ENCODE measurements at regions not wholly inside any gene's neighbourhood (a gene's known extent, or its start where the extent isn't known, plus 50 kb on each side); places are given as distances from the start of the nearest gene placed in this dataset.
"Not testable (repeated sequence)": the region's sequence is repeated elsewhere in the genome, so short reads cannot be mapped to it uniquely, and the experiment has no call there.

DNA sequence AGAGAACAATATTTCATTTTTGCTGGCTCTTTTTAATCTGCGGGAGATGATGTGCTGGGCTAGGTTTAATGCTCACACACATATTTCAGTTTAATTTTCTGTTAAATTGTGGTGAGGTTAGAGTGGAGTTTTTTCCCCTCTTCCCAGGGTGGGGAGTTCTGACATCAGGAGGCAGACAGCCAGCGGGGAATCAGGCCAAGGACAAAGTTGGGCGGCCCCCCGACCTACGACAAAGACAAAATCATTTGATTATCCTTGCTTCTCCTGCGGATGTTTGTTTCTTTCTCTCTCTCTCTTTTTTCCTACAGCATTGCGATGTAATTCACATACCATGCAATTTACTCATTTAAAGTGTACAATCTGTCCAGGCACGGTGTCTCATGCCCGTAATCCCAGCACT, 295.9 kb downstream of the NPIPA7 start:
- not testable (repeated sequence) for H3K4me1 ChIP-seq (ENCODE audit: low read length); H3K9ac ChIP-seq (ENCODE audit: low read length); H3K4me3 ChIP-seq (ENCODE audit: low read length); DNase-seq; H3K9me2 ChIP-seq (replicated peaks; ENCODE audit: insufficient read depth, low read length); H3K36me3 ChIP-seq (ENCODE audit: insufficient read depth, low read length); H3K79me2 ChIP-seq (ENCODE audit: low read length); H3K4me2 ChIP-seq (ENCODE audit: low read depth, low read length, poor library complexity, severe bottlenecking); H2AFZ ChIP-seq (ENCODE audit: low read length); H3K27ac ChIP-seq (ENCODE audit: low read length); H3K27me3 ChIP-seq (ENCODE audit: low read length); H3K9me3 ChIP-seq (ENCODE audit: low read length); H4K20me1 ChIP-seq (ENCODE audit: insufficient read depth, low read depth, low read length)

GRCh38 chr16:16721849-16722248, 342.9 kb downstream of the NPIPA7 start:
- not testable (repeated sequence) for H3K27ac ChIP-seq (ENCODE audit: low read length); H3K4me1 ChIP-seq (ENCODE audit: low read length); H2AFZ ChIP-seq (ENCODE audit: low read length); H3K36me3 ChIP-seq (ENCODE audit: insufficient read depth, low read length); DNase-seq; H4K20me1 ChIP-seq (ENCODE audit: insufficient read depth, low read depth, low read length); H3K9me2 ChIP-seq (replicated peaks; ENCODE audit: insufficient read depth, low read length); H3K4me3 ChIP-seq (ENCODE audit: low read length); H3K79me2 ChIP-seq (ENCODE audit: low read length); H3K4me2 ChIP-seq (ENCODE audit: low read depth, low read length, poor library complexity, severe bottlenecking); H3K9ac ChIP-seq (ENCODE audit: low read length); H3K27me3 ChIP-seq (ENCODE audit: low read length); H3K9me3 ChIP-seq (ENCODE audit: low read length)

DNA sequence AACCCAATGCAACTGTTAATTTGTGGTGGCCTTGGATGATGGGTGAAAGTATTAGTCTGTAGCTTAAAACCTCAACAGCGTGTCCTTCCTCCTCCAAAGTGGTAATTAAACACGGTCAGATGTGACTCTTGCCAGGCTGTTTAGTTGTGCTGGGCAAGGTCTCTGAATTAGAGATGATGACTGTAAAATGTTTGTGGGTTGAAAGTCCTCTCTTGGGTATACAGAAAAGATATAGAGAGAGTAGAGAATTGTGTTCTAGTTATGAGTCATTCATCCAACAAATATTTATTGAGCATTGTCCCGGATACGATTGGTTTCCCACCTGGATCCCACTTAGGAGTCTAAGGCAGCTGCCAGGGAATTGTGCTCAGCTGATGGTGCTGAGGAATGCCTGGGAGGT, 343.7 kb downstream of the NPIPA7 start:
- H3K27me3 ChIP-seq (ENCODE audit: low read length); DNase-seq; H3K9ac ChIP-seq (ENCODE audit: low read length); H3K4me3 ChIP-seq (ENCODE audit: low read length); H3K4me1 ChIP-seq (ENCODE audit: low read length); H3K9me3 ChIP-seq (ENCODE audit: low read length); H2AFZ ChIP-seq (ENCODE audit: low read length); H3K79me2 ChIP-seq (ENCODE audit: low read length); H3K27ac ChIP-seq (ENCODE audit: low read length); H3K9me2 ChIP-seq (replicated peaks; ENCODE audit: insufficient read depth, low read length); H4K20me1 ChIP-seq (ENCODE audit: insufficient read depth, low read depth, low read length); H3K4me2 ChIP-seq (ENCODE audit: low read depth, low read length, poor library complexity, severe bottlenecking); H3K36me3 ChIP-seq (ENCODE audit: insufficient read depth, low read length): not testable (repeated sequence)

GRCh38 chr16:16723819-16724519, 345.0 kb downstream of the NPIPA7 start:
- not testable (repeated sequence) for H2AFZ ChIP-seq (ENCODE audit: low read length); H3K4me1 ChIP-seq (ENCODE audit: low read length); H3K9me2 ChIP-seq (replicated peaks; ENCODE audit: insufficient read depth, low read length); H3K4me2 ChIP-seq (ENCODE audit: low read depth, low read length, poor library complexity, severe bottlenecking); H4K20me1 ChIP-seq (ENCODE audit: insufficient read depth, low read depth, low read length); H3K27ac ChIP-seq (ENCODE audit: low read length); H3K27me3 ChIP-seq (ENCODE audit: low read length); H3K36me3 ChIP-seq (ENCODE audit: insufficient read depth, low read length); H3K9ac ChIP-seq (ENCODE audit: low read length); H3K79me2 ChIP-seq (ENCODE audit: low read length); H3K4me3 ChIP-seq (ENCODE audit: low read length); DNase-seq; H3K9me3 ChIP-seq (ENCODE audit: low read length)

GRCh38 chr16:16727048-16727447, 348.1 kb downstream of the NPIPA7 start:
- H3K27me3 ChIP-seq (ENCODE audit: low read length); H3K27ac ChIP-seq (ENCODE audit: low read length); H3K36me3 ChIP-seq (ENCODE audit: insufficient read depth, low read length); H3K79me2 ChIP-seq (ENCODE audit: low read length); H3K9me2 ChIP-seq (replicated peaks; ENCODE audit: insufficient read depth, low read length); H3K9me3 ChIP-seq (ENCODE audit: low read length); H3K4me3 ChIP-seq (ENCODE audit: low read length); DNase-seq; H3K4me2 ChIP-seq (ENCODE audit: low read depth, low read length, poor library complexity, severe bottlenecking); H3K4me1 ChIP-seq (ENCODE audit: low read length); H4K20me1 ChIP-seq (ENCODE audit: insufficient read depth, low read depth, low read length); H2AFZ ChIP-seq (ENCODE audit: low read length); H3K9ac ChIP-seq (ENCODE audit: low read length): not testable (repeated sequence)

DNA sequence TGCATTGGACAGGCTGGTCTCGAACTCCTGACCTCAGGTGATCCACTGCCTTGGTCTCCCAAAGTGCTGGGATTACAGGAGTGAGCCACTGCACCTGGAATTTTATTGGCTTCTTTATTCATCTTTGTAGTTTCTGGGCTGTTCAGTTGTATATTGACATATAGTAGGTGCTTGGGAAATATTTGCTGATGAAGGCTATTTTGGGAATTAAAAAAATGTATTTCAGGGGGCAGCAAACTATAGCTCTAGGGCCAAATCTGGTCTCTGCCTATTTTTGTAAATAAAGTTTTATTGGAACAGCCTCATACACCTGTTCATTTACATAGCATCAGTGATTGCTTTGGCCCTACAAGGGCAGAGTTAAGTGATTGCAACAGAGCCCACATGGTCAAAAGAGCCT, 363.6 kb downstream of the NPIPA7 start:
- not testable (repeated sequence) for H3K4me2 ChIP-seq (ENCODE audit: low read depth, low read length, poor library complexity, severe bottlenecking); H3K9ac ChIP-seq (ENCODE audit: low read length); H3K4me1 ChIP-seq (ENCODE audit: low read length); H3K9me2 ChIP-seq (replicated peaks; ENCODE audit: insufficient read depth, low read length); H3K27me3 ChIP-seq (ENCODE audit: low read length); H3K9me3 ChIP-seq (ENCODE audit: low read length); H2AFZ ChIP-seq (ENCODE audit: low read length); H3K79me2 ChIP-seq (ENCODE audit: low read length); DNase-seq; H3K36me3 ChIP-seq (ENCODE audit: insufficient read depth, low read length); H4K20me1 ChIP-seq (ENCODE audit: insufficient read depth, low read depth, low read length); H3K4me3 ChIP-seq (ENCODE audit: low read length); H3K27ac ChIP-seq (ENCODE audit: low read length)

- not testable (repeated sequence) for DNase-seq; H3K79me2 ChIP-seq (ENCODE audit: low read length); H3K4me3 ChIP-seq (ENCODE audit: low read length)
Measured at GRCh38 chr16:16754992-16755667, 376.2 kb downstream of the NPIPA7 start.

DNA sequence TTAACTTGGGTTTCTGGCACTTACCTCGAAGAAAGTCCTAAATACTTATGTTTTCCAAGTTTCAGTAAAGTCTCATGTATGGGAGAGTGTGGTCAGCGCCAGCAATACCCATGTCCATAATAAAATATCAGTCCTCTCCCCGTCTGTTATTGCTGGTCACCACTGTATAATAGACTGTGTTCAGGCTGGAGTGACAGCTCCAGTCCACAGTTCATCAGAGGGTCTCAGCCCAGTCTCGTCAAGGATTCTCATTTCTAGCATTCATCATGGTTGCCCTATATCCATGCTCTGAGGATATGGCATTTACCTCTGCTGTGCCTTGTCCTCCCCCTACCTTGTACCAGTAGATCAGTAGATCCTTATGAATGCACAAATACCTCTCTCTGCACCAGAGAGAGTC, 384.5 kb downstream of the NPIPA7 start:
- Histone ChIP-seq H3K27me3 (ENCODE audit: low read length) (no peaks in the 10 kb centered on the region), H3K27ac (ENCODE audit: low read length) (no peak overlapping the region), H3K79me2 (ENCODE audit: low read length) (no peaks in the 10 kb centered on the region), H3K9me3 (ENCODE audit: low read length) (no peaks in the 10 kb centered on the region), H3K9ac (ENCODE audit: low read length) (no peak overlapping the region), H3K36me3 (ENCODE audit: insufficient read depth, low read length) (no peaks in the 10 kb centered on the region), H3K4me3 (ENCODE audit: low read length) (no peak overlapping the region), H3K9me2 (replicated peaks; ENCODE audit: insufficient read depth, low read length) (no peaks in the 10 kb centered on the region), H2AFZ (ENCODE audit: low read length) (no peak overlapping the region), H3K4me1 (ENCODE audit: low read length) (no peaks in the 10 kb centered on the region), H3K4me2 (ENCODE audit: low read depth, low read length, poor library complexity, severe bottlenecking) (no peak overlapping the region), H4K20me1 (ENCODE audit: insufficient read depth, low read depth, low read length) (no peaks in the 10 kb centered on the region)
- no peak for DNase-seq

More at GRCh38 chr16:16754992-16755667, 376.2 kb downstream of the NPIPA7 start:
- not testable (repeated sequence) for H3K4me2 ChIP-seq (ENCODE audit: low read depth, low read length, poor library complexity, severe bottlenecking); H3K9me3 ChIP-seq (ENCODE audit: low read length); H3K36me3 ChIP-seq (ENCODE audit: insufficient read depth, low read length); H3K4me1 ChIP-seq (ENCODE audit: low read length); H3K27me3 ChIP-seq (ENCODE audit: low read length); H3K9ac ChIP-seq (ENCODE audit: low read length); H4K20me1 ChIP-seq (ENCODE audit: insufficient read depth, low read depth, low read length); H2AFZ ChIP-seq (ENCODE audit: low read length); H3K9me2 ChIP-seq (replicated peaks; ENCODE audit: insufficient read depth, low read length); H3K27ac ChIP-seq (ENCODE audit: low read length)

Measured in Karpas-422 (cell line).